HG03108 (cell line): ENCODE measurements at regions not wholly inside any gene's neighbourhood (a gene's known extent, or its start where the extent isn't known, plus 50 kb on each side); places are given as distances from the start of the nearest gene placed in this dataset.
"Not testable (repeated sequence)": the region's sequence is repeated elsewhere in the genome, so short reads cannot be mapped to it uniquely, and the experiment has no call there.

ENCODE experiments used
- ATAC-seq: cut with Tn5 transposase; IDR thresholded peaks from one replicate; pipeline ENCODE4 v1.9.1; 2021; ENCODE audit warnings: moderate library complexity; ENCODE audit not compliant: unreplicated experiment

GRCh38 chr4:15162465-15163283, 160.4 kb downstream of the CPEB2 start:
- no peak for ATAC-seq

DNA sequence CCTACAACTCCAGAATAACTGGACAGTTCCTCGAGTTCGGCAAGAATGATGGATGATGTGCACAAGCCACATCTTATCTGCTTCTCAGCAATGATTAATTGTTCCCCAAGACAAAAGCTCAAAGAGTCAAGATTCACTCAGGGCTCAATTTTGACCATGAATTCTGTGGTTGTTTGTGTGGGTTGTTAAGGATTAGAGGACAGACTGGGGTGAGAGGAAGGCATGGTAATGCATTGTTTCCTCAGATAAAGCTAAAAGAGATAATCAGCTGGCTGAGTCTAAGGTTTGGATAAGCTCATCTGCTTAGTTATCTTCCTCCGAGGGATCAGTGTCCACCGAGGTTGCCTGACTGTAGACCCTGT, 161.0 kb downstream of the CPEB2 start:
- ATAC-seq, result no peak

GRCh38 chr4:15164571-15164970, 162.3 kb downstream of the CPEB2 start:
- no peak for ATAC-seq

GRCh38 chr4:15167743-15168142, 165.5 kb downstream of the CPEB2 start:
- no peak for ATAC-seq

DNA sequence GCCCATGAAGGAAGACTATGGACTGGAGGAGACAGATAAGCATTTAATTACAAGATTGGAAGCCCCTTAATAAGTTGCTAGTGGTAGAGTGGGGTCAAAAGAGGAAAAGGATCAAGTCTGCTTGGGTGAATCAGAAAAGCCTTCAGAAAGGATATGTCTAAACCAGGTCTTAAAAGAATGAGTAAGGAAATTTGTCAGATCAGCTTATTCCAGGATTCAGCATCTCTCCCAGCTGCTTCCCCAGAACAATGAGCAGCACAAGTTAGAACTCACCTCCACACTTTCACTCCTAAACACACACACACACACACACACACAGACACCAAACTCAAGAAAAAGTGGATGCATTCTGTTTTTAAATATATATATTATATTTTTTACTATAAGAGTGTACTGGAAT, 166.5 kb downstream of the CPEB2 start:
- no peak for ATAC-seq

DNA sequence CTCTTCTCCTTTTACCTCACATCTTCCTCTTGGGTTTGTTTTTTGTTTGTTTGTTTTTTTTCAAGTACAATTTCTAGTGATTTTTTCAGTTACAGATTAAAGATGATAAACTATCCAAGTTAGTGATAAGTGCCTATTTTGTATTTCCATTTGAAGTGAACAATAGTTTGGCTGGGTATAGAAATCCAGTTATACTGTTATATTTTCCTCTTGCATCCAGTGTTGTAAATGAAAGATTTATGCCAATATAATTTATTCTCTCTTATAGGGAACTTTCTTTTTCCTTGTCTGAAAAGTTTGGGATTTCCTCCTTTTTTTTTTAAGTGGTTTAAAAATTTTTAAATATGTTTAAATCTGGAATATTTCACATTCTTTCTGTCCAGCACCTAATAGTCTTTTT, 169.4 kb downstream of the CPEB2 start:
- ATAC-seq, result no peak

- ATAC-seq, result no peak
These were observed 171.0 kb downstream of the CPEB2 start for GRCh38 chr4:15173251-15173650.

GRCh38 chr4:15174168-15174567, 171.9 kb downstream of the CPEB2 start:
- not testable (repeated sequence) for ATAC-seq

DNA sequence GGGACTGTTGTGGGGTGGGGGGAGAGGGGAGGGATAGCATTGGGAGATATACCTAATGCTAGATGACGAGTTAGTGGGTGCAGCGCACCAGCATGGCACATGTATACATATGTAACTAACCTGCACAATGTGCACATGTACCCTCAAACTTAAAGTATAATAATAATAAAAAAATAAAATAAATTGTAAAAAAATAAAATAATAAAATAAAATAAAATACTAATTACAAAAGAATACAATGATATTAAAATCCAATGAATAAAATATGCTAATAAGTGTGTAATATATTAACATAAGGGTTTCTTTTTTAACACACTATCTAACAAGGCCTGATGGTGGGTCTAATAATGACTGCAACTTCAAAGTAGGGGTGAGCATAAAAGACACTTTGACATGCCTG, 177.6 kb downstream of the CPEB2 start:
- not testable (repeated sequence) for ATAC-seq

- no peak for ATAC-seq
These were observed 180.4 kb downstream of the CPEB2 start for GRCh38 chr4:15182600-15183220.

- ATAC-seq, result no peak
These were observed 183.9 kb downstream of the CPEB2 start for GRCh38 chr4:15186149-15186548.

DNA sequence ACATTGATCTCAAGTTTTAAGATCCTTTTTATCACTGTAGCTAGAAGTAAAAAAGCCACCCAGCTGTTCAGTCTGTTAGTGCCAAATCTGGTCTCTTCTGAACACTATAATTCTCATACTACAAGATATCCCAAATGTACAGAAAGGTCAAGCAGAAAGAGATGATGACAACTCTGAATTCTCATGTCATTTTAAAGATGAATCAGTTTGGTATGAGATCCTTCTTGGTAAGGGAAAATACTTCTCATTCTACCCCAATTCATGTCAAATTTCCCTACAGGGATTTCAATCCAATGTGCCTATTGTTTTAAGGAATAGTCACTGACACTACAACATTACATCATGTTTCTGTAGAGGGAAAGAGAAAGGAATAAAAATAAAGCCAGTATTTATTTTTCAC, 184.5 kb downstream of the CPEB2 start:
- ATAC-seq, result no peak

GRCh38 chr4:15188605-15189539, 186.6 kb downstream of the CPEB2 start:
- ATAC-seq, result no peak

GRCh38 chr4:15194520-15194919, 192.2 kb downstream of the CPEB2 start:
- ATAC-seq, result no peak

DNA sequence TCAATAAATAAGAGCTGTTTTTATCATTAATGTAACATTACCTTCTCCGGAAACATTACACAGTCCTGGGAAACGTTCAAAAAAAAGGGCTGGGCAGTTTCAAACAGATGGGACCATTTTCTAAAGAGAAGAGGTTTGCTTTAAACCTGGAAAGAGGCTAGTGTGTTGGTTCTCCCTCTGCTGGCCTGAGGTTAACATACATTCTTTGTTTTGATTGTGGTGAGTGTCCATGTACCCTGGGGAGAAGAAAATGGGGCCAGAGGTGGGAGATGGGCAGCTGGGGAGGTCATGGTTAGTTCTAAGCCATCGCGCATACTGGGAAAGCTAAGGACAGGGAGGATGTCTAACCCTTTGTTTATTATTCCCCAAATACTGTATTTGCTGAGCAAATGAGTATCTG, 194.7 kb downstream of the CPEB2 start:
- ATAC-seq, result no peak

DNA sequence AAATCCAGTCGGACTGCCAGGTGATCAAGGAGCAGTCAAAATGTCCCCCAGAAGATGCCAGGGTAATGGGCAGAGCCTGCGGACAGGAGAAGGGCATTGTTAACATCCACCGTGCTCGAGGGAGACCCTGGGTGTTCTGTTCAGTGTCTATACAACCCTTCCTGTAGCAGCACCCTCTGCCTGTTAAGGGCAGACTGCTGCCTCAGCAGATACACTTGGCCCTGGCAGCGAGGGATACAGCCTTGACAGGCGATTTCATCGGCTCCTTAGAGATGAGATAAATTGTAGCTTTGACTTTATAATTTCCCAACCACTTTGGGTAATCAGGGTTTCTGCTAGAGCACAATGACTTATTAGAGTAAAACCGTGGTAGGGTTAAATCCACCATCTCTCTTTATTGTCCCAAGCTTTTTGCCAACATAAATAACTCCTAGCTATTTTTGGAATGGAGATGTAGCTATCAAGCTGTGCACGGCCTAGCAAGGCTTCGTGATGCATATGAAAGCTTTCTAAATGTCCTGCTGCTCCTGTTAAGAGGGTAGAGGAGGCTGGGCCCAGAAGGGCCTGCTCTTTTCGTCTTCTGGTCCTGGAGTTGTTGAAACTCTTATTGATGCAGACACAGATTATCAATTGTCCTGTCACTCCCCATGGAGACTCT, 195.9 kb downstream of the CPEB2 start:
- no peak for ATAC-seq

DNA sequence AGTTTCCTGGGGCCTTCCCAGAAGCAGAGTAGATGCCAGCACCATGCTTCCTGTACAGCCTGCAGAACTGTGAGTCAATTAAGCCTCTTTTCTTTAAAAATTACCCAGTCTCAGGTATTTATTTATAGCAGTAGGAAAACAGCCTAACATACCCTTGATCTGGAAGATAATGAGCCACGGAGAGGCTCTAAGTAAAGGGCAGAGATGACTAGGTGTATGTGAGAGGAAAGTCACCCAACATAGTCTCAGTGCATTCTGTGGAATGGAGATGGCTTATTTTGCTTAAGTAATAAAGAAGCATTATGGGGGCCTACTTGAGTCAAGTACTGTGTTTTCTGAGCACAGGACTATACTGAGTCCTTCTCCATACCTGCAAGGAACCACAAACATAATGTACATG, 199.5 kb downstream of the CPEB2 start:
- no peak for ATAC-seq

- no peak for ATAC-seq
These were observed 200.2 kb downstream of the CPEB2 start for GRCh38 chr4:15202481-15202880.

DNA sequence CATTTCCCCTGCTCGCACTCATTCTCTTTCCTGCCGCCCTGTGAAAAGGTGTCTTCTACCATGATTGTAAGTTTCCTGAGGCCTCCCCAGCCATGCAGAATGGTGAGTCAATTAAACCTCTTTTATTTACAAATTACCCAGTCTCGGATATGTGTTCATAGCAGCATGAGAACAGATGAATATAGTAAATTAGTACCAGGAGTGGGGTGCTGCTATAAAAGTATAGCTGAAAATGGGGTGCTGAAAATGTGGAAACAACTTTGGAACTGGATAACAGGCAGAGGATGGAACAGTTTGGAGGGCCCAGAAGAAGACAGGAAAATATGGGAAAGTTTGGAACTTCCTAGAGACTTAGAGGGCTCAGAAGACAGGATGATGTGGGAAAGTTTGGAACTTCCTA, 204.2 kb downstream of the CPEB2 start:
- ATAC-seq, result not testable (repeated sequence)

GRCh38 chr4:15213302-15213970, 211.2 kb downstream of the CPEB2 start:
- ATAC-seq, result no peak

- no peak for ATAC-seq
These were observed 212.7 kb upstream of the C1QTNF7 start for GRCh38 chr4:15215109-15215508.
